22Rv1 (cell line): ENCODE measurements at regions not wholly inside any gene's neighbourhood (a gene's known extent, or its start where the extent isn't known, plus 50 kb on each side); places are given as distances from the start of the nearest gene placed in this dataset.

Experiments
- CTCF ChIP-seq: fragments of 450-650 bp; IDR thresholded peaks from 2 replicates; pipeline ENCODE4 v1.5.1; 2017; ENCODE audit warnings: mild to moderate bottlenecking
- ZFX ChIP-seq: fragments of 450-650 bp; IDR thresholded peaks from 2 replicates; pipeline ENCODE4 v1.6.1; 2017; ENCODE audit warnings: antibody characterized with exemption, borderline replicate concordance

DNA sequence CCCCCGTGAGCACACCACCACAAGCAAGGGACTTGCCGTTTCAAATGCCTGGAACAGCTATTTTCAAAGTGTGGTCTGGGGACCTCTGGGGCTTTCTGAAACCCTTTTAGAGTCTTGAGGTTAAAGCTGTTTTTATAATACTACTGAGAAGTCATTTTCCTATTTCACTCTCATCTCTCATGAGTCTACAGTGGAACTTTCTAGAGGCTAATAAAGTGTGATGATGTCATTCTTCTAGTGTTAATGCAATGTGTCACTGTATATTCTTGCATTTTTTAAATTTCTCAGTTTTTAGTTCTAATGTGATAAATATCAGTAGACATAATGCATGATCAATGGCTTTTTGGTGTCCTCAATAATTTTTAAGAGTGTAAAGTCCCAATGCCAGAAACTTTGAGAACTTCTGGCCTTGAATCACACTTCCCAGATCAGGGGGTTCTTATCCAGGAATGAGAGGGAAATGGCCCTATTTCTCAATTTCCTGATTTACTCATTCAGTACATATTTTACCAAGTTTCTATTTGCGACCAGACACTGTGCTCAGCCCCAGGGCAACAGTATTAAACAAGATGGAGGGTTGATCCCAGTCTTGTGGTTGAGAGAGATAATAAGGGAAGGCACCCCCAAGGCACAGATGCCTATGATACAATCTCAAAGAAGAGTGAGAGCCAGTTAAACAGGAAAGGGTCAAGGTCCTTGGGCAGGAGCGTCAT, 444.0 kb downstream of the HS3ST3B1 start:
- TF ChIP-seq CTCF (no peak), ZFX (no peak)
